HG03520 (cell line): ENCODE measurements at regions not wholly inside any gene's neighbourhood (a gene's known extent, or its start where the extent isn't known, plus 50 kb on each side); places are given as distances from the start of the nearest gene placed in this dataset.
A peak's percentile ranks its signal among the peaks of the same experiment; 100 is the strongest.
"Not testable (repeated sequence)": the region's sequence is repeated elsewhere in the genome, so short reads cannot be mapped to it uniquely, and the experiment has no call there.

Source experiments
- ATAC-seq: cut with Tn5 transposase; IDR thresholded peaks from one replicate; pipeline ENCODE4 v1.9.1; 2021; ENCODE audit warnings: mild to moderate bottlenecking, moderate library complexity; ENCODE audit not compliant: unreplicated experiment

DNA sequence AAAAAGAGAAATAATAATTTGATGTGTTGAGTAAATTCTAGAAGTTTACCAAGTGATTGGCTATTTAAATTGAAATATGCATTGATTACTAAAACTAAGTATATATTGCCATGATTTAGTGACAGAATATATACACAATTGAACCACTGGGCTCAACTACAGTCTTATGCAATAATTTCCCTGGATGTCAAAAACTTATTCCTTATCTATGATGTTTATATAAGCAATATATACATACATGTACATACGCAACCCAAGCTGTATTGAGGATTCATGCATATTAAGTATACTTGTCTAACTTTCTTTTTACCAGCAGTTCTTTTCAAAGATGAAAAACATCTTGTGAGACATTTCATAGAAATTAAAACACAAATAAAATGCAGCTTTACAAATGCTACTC, 165.8 kb downstream of the ZIC4 start:
- no peak for ATAC-seq

DNA sequence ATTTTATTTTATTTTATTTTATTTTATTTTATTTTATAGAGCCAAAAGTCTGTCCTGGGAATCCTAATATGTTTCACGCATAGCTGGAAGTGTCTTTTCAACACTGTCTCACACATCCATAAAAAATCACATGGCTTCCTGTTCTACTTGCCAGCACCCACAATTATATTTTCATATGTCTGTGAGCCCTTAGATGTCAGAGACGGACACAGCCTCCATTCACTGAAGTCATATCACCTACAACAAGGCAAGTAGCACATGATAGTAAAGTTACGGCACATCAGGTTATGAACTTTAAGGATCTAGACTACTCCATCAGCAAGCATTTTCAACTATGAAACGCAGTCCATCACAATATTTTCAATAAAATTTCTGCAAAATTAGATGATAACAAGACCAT, 168.4 kb downstream of the ZIC4 start:
- ATAC-seq: no peak

DNA sequence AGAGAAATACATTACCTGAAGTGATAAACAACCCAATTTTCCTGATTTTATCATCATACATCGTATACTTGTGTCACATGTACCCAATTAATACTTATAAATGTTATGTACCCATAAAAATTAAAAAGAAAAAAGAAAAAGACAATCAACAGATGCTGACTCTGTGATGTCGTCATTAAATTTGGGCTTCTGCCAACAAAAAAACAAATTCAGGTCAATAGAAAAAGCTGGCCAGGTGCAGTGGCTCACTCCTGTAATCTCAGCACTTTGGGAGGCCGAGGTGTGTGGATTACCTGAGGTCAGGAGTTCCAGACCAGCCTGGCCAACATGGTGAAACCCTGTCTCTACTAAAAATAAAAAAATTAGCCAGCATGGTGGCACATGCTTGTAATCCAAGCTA, 174.4 kb downstream of the ZIC4 start:
- not testable (repeated sequence) for ATAC-seq

DNA sequence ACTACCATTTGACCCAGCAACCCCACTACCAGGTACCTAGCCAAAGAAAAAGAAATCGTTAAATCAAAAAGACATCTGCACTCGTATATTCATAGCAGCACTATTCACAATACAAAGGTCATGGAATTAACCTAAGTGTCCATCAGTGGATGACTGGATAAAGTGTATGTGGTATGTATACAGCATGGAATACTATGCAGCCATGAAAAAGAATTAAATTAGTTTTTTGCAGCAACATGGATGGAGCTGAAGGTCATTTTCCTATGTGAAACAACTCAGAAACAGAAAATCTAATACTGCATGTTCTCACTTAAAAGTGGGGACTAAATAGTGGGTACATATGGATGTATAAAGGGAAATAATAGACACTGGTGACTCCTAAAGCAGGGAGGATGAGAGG, 175.2 kb downstream of the ZIC4 start:
- no peak for ATAC-seq

DNA sequence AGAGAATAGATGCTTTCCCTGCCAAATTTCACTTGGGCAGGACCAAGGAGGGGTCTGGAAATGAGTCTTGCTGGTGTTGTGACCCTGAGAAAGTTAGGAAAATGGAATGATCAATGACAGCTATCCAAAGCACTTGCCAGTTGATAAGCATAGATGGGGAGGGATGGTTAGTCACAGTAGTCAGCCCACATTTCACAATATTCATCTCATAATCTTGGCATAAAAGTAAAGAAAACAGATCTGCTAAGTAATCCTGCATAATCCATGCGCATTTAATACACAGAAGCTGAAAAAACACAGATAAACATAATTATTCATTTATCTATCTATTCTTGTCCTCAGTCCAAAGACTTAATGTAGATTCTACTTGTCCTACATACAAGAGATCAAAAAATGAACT, 184.1 kb downstream of the ZIC4 start:
- ATAC-seq: no peak

DNA sequence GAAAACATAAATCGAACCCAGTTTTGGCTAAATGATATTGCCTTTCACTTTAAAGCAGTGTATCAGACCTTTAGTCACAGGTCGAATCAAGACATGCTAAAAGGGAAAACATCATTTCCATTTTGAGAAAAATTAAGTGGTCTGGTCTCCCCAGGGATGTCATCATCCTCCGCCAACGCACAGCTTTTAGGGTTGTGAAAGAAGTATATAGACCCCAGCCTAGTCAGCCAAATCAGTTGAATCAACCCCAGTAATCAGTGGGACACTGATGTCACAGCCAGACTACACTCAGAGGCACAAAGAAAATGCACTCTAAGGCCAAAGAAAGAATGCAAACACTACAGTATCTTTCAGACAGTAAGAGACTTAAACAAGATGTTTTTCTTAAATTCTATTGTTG, 187.4 kb downstream of the ZIC4 start:
- no peak for ATAC-seq

DNA sequence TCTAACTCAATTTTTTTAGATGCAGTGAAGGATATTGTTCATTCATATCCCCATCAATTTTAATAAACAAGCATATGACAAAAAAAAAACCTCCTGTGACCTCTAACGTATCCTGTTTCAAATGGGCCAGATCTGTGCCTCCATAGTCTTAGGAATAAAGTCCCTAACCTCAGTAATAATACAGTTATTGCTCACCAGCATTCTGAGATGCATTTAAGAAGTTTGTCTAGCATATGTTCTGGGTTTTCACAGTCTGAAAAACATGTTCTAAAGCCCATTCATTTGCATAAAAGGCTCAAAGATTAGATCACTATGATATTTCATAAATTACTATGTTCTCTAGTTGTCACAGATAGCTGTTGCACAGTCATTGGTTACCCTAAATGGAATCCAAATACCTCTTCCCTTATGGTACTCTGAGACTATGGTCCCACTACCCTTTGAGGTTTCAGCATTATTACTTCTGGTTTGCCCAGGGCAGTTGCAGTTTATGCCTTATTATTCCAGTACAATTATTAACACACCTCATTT, 190.1 kb downstream of the ZIC4 start:
- ATAC-seq: no peak

DNA sequence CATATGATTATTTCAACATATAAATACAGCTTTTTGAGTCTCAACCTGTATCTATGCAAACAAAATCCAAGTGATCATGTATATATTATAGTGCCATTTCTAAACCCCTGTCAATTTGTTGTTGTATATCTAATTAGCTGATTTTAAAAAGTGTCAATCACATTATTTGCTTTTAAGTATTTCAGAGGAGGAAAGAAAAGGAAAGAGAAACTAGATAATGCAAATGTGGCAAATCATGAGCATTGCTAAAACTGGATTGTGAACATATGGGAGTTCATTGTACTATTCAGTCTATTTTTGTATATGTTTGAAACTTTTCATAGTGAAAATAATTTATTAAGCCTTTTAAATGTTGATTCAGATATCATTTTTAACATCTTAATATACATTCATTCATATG, 190.7 kb downstream of the ZIC4 start:
- ATAC-seq: no peak

DNA sequence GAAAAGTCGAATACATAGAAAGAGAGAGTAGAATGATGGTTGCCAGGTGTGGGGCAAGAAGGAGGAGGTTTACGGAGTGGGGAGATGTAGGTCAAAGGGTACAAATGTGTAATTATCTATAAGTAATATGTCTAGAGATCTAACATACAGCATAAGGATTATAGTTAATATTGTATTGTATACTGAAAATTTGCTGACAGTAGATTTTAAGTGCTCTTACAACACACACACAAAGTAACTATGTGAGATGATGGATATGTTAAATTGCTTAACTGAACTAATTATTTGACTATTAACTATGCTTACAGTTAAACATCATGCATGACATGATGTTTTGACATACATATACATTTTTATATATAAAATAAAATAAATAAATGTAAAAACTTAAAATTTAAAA, 192.7 kb downstream of the ZIC4 start:
- no peak for ATAC-seq

DNA sequence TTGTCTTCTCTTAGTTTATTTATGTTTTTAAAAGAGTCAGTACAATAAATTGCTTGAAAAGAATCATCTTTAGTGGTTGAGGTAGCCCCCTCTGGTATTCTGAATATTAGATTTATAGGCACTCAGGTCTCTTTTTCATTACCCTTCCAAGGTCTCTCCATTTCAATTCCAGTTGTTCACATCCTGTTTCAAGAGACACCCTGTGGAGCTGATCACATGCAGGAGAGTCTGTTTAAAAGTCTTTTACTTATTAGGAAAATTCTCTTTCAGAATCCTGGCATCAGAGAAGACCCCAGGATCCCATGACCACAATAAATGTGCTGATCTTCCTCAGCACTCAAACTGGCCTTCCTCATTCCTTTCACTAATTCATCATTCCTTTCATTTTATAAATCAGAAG, 195.7 kb downstream of the ZIC4 start:
- no peak for ATAC-seq

DNA sequence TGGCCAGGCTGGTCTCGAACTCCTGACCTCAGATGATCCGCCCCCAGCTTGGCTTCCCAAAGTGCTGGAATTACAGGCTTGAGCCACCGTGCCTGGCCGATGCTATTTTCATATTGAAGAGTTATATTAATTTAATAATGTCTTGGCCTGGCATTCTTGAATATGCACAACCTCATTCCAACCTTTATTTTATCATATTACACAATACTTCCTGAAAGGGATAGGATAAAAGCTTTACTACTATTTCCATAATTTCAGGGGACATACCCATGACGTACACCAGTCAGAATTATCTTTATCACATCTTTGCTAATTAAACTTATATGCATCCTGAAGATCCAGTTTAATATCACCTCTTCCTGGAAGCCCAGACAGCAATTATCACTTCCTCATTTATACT, 205.3 kb downstream of the ZIC4 start:
- ATAC-seq: no peak

DNA sequence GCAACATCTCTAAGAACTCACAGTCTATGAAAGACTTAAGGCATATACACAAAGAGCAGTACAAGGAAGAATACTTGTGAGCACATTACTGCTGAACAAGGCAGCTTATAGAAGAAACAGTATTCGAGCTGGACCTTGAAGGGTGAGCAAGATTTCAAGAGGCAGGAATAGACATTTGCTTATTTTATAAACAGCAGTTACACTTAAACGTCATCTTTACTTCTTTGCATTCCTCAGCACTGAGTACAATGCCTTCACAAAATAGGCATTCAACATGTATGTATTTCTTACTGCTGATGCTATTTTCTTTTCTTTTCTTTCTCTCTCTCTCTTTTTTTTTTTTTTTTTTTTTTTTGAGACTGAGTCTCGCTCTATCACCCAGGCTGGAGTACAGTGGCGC, 205.8 kb downstream of the ZIC4 start:
- no peak for ATAC-seq

DNA sequence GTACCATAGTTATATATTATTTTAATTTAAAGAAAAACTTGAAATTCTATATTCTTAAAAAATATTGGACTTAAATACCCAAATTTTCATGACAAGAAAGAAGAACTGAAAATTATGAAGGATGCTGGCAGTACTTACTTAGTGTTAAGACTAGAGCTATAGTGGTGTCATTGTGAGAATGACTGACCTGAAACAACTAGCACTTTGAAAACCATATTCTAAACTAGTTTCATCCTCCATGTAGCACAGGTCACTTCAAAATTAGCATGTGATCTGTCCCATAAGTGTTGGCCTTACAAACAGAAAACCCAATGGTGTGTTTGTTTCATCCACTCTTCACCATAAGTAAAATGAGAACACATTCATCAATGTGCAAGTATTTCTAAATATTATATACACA, 208.6 kb downstream of the ZIC4 start:
- no peak for ATAC-seq

DNA sequence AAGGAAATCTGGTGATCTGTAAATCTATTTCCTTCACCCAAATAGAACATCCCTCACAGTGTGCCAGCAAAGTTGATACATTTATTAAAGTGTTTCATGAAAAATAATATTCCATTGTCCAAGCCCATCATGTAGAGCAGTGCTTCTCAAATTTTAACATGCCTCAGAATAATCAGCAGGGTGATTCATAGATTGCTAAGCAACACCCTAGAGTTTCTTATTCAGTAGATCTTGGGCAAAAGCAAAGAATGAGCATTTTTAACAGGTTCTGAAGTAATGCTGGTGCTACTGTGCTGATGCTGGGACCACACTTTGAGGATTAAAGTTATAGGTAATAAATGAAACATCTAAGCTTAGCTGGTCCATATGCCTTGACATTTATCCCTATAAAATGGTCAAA, 210.5 kb downstream of the ZIC4 start:
- ATAC-seq: no peak

DNA sequence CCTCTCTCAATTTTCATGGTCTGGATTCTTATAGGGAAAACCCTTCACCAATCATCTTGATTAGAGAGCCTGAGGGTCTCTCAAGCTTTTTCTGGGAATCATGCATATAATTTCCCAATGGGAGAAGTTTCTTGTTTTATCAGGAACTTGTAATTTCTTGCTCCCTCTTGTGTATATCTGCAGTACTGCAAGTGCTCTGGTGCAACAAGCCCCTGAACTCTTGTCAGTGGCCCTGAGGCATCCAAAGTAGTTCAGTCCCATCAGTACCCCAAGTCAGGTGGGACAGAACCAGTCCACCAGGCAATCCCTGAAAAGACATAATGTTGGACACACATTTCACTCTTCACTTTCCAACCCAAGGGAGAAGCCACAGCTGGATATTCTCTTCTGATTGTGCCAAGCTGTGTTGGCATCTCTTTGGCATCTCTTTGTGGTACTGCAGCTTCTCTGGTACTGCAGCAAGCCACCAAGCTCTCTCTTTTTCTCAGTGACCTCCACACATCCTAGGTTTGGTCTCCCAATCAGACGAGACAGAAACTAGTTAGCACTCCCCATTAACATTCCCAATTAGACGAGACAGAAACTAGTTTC, 214.5 kb downstream of the ZIC4 start:
- ATAC-seq: peak; percentile 73

DNA sequence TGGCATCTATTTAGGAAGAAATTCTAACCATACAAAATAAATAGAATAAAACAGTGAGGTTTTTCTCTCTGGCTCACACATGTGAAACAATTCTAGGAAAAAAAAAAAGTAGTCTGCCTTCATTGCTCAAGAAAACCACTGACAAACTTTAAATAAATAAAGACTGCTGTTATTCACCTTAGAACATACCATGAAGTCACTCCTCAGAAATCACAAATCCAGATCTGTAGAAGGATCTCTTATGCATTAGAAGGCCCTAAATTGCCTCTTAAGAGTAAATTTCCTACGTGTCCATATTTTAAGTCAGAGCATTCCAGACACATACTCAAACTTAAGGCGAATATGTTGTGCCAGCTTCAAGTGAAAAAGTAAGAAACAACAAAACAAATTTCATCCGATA, 217.3 kb downstream of the ZIC4 start:
- no peak for ATAC-seq

DNA sequence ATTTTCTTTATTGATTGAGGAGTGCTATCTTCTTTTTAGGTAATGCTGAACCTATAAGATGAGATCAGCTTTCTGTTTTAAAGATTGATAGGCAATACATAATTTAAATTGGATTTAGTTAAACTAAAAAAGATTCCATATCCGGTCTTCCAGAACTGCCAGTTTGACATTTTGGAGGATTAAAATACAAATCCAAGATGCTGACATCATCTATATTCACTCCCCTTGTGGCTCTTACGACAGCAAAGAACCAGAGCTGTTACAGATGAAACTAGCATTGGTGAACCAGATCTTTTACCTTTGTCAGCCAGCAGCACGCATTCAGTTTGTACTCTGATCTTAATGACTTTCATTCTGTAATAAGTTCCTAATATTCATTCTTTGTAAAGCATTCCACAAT, 218.7 kb downstream of the ZIC4 start:
- no peak for ATAC-seq

DNA sequence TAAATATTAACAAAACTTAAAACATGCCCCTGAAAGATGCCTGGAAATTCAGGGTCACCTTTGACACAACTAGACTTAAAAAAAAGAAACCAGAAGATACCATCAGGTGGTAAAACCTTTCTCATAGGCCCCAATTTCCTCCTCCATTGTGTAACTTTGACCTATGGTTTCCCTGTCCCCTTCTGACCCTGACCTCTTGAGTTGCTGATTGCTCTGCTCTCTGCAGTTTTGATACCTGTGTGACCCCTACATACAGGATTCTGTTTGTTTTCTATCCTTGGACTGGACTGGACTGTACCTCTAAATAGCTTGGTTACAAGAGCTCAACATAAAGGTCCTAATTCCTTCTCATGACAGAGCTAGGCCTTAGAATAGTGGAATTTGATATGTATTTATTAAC, 220.6 kb downstream of the ZIC4 start:
- no peak for ATAC-seq

DNA sequence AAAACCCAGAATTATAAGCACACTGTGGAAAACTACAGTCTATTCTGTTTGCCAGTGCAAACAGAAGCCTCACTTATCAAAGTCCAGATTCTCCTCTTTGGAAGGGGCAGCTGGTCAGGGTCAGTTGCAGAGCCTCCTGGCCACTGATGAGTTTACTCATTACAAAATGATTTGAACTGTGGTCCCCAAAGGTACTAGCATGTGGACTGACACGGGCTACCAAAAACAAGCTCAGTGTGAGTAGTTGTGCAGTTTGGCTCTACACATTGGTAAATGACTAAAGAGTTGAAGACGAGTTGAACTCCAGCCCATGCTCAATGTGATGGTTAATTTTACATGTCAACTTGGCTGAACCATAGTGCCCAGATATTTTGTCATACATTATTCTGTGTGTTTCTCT, 221.5 kb downstream of the ZIC4 start:
- ATAC-seq: no peak

DNA sequence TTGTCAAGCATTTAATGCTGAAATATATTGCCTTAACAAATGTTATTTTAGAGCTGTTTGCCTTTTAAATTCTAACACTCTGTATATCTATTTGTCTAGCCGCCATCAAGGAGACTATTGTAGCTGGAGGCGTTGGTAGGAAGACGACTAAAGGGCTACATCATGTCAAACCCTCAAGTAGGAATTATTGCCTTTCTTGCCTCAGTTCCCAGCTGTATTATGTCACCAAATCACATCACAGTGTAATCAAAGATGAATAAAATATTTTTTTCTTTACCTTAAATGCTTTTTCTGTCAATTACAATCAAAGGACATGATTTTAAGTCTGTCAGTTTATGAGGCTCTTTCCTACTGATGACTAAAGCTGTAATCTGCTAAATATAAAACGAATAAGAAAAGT, 233.1 kb downstream of the ZIC4 start:
- no peak for ATAC-seq

DNA sequence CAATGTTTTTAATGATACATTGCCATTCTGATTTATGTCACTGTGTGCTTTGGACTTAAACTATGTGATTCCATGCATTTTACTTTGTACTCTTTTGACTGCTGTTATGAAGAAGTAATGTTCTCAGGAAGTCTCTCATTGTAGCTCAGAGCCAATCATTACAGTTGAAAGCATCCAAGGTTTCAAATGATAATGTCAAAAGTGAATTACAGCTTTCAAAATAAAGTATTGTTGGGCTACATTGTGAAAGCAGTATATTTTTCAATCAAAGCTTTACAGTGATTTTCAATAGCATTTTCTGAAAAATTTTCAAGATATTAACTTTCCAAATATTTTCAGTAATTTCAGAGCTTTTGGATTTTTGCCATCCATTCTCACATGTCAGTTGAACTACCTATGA, 243.6 kb downstream of the ZIC4 start:
- no peak for ATAC-seq

DNA sequence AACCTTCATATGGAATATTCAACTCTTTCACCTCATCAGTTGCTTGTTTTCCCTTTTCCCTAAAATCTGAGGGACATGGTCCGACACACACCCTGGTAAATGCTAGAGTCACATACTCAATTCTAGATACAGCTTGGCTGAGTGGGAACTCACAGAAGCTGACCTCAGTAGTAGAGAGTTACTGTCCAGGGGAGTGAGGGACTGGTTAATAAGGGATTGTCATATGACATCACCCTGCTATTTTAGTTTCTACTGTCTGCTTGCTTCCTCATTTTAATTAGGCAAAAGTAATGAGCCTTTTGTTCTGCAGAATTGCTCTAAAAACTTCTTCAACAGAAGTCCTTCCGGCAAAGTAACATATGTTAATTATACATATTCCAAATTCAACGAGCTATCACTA, 244.5 kb downstream of the ZIC4 start:
- no peak for ATAC-seq

DNA sequence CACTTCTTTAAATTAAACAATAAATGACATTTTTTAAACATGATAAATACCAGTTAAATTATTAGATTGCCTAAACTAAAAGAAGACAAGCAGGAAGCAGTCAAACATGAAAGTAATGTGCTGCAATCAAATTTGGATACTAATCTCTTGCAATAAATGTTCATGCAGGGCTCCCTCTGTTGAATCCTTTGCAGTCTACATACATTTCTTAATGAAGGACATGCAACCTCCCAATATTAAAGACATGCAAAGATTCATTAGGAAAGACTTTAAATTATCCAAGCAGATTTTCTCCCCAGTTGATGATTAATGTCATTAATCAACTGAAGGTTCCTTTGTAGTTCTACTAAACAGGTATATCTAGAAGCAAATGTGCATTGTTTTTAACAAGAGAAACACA, 245.4 kb downstream of the ZIC4 start:
- no peak for ATAC-seq

DNA sequence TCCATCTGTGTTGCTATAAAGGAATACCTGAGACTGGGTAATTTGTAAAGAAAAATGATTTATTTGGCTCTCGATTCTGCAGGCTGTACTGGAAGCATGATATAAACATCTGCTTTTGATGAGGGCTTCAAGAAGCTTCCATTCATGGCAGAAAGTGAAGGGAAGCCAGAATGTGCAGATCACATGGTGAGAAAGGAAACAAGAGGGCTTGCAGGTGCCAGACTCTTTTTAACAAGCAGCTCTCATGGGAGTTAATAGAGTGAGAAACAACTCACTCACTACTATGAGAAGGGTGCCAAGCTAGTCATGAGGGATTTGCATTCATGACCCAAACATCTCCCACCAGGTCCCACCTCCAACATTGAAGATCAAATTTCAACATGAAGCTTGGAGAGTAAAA, 247.2 kb downstream of the ZIC4 start:
- no peak for ATAC-seq
